OCI-LY1 (cell line): ENCODE measurements at regions not wholly inside any gene's neighbourhood (a gene's known extent, or its start where the extent isn't known, plus 50 kb on each side); places are given as distances from the start of the nearest gene placed in this dataset.

Experiments used
- EZH2 ChIP-seq: fragments of 200-600 bp; sonication (generic), shearing (Covaris generic); IDR thresholded peaks from 2 replicates; pipeline ENCODE4 v1.8.0; 2017; ENCODE audit warnings: borderline replicate concordance, mixed run types, mild to moderate bottlenecking, antibody characterized with exemption, low read length, moderate library complexity, mixed read lengths
- TF ChIP-seq, protein P1 (sequence below): fragments of 200-600 bp; sonication (generic), shearing (Covaris generic); IDR thresholded peaks from 2 replicates; pipeline ENCODE4 v1.5.1; 2017; ENCODE audit warnings: mild to moderate bottlenecking, antibody characterized with exemption, low read length, moderate library complexity, mixed read lengths

DNA sequence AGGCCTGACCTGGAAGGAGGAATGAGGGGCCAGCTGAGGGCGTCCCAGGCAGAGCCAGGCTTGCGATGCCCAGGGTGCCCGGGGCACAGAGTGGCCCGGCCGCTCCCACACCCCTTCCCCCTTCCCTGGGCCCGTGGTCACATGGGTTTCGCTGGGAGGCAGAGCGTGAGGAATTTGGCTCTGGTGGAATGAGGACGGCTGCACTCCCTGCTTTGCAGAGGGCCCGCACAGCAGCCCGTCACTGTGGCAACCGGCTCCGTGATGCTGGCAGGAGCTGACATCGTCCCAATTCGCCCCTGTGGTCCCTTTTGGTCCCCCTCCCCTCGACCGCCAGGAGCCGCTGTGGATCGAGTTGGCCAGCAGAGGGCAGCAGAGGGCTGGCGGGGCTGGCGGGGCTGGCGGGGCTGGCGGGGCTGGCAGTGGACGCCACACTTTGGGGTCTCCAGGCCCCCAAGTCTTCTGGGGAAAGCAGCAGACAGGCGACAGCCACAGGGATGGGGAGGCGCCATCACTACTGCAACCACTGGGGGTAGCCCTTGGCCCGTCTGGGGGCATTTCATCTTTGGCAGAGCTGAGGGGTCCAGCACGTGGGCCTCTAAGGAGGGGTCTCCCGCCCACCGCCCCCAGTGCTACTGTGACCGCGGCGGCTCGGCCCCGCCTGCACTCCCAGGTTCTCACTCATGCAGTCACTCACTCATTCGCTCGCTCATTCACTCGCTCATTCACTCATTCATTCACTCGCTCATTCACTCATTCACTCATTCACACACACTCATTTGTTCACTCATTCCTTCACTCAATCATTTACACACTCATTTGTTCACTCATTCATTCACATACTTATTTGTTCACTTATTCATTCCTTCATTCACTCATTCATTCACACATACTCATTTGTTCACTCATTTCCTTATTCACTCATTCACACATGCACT, 49.7 kb upstream of the BHLHE23 start:
- TF ChIP-seq, protein P1, sequence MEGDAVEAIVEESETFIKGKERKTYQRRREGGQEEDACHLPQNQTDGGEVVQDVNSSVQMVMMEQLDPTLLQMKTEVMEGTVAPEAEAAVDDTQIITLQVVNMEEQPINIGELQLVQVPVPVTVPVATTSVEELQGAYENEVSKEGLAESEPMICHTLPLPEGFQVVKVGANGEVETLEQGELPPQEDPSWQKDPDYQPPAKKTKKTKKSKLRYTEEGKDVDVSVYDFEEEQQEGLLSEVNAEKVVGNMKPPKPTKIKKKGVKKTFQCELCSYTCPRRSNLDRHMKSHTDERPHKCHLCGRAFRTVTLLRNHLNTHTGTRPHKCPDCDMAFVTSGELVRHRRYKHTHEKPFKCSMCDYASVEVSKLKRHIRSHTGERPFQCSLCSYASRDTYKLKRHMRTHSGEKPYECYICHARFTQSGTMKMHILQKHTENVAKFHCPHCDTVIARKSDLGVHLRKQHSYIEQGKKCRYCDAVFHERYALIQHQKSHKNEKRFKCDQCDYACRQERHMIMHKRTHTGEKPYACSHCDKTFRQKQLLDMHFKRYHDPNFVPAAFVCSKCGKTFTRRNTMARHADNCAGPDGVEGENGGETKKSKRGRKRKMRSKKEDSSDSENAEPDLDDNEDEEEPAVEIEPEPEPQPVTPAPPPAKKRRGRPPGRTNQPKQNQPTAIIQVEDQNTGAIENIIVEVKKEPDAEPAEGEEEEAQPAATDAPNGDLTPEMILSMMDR = peak; percentile 89
- TF ChIP-seq EZH2 = no peak
